LNCaP clone FGC (cell line): ENCODE measurements at regions not wholly inside any gene's neighbourhood (a gene's known extent, or its start where the extent isn't known, plus 50 kb on each side); places are given as distances from the start of the nearest gene placed in this dataset.

Experiments used
- DNase-seq: peaks from one replicate; pipeline ENCODE4 v3.0.0-alpha.2; 2011; ENCODE audit warnings: low read depth
- H3K4me3 ChIP-seq: 2 replicates; pipeline ENCODE4 v1.5.1; 2011; ENCODE audit warnings: mild to moderate bottlenecking, low read depth, low read length, control low read depth
- CTCF ChIP-seq: IDR thresholded peaks from 2 replicates; pipeline ENCODE4 v1.5.1; 2012; ENCODE audit warnings: mild to moderate bottlenecking; ENCODE audit not compliant: control insufficient read depth, insufficient read depth; ENCODE audit errors: extremely low read depth

DNA sequence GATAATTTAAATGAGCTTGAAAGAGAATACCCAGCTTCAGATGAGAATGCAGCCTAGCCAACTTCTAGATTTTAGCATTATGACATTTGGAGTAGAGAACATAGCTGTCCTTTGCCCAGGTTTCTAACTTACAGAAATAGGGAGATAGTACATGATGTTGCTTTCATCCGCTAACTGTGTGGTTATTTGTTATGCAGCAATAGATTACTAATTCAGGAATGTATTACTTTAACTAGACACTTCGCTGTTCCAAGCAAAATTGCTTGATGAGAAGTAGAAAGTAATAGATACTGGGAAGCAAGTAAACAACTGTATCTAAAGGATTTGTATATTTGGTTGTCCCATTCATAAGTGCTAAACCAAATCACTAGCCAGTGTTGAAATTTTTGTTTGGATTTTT is 790.9 kb upstream of the PRR20A start:
- no peak for TF ChIP-seq CTCF
- no peak for DNase-seq
- H3K4me3 ChIP-seq, result no peak overlapping the region

DNA sequence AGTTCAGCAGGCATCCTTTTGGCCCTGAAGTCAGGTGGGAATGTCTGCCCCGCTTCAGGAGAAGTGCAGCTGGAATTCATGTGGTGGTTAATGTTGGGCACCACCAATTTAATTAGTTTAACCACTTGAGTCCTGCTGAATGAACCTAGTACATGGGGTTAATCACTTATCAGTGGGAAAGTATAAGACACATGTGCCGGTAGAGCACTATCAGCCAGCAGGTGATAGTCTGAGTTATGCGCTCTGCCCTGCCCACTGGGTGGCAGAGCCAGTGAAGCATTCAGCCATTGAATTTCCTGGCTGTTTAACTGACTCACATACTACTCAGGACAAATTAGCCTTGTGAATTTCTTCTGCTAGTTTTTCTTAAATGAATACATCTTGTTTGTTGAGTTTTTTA is 789.7 kb upstream of the PRR20A start:
- no peak for TF ChIP-seq CTCF
- DNase-seq, result no peak
- no peak overlapping the region for H3K4me3 ChIP-seq

- DNase-seq, result peak; percentile 18
- H3K4me3 ChIP-seq, result no peak overlapping the region
- TF ChIP-seq CTCF, result no peak
Measured at GRCh38 chr13:56352361-56352760, 788.4 kb upstream of the PRR20A start.

DNA sequence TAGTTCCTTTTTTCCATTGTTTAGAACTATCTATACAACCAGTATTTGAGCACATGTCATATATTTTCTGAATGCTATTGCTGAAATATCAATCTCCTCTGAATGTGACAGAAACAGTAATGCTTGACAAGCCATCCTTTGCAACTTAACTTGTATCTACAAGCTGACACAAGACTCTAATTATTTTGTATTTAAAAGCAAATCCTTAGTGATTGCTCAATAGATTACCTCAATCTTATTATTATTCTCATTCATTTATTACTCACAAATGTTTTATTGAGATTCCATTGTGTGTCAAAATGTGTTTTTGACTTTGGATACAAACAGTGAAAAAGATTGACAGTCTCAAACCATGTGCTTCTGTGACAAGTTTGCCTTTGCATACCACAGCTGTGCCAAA is 787.8 kb upstream of the PRR20A start:
- TF ChIP-seq CTCF, result no peak
- no peak overlapping the region for H3K4me3 ChIP-seq
- DNase-seq, result no peak

DNA sequence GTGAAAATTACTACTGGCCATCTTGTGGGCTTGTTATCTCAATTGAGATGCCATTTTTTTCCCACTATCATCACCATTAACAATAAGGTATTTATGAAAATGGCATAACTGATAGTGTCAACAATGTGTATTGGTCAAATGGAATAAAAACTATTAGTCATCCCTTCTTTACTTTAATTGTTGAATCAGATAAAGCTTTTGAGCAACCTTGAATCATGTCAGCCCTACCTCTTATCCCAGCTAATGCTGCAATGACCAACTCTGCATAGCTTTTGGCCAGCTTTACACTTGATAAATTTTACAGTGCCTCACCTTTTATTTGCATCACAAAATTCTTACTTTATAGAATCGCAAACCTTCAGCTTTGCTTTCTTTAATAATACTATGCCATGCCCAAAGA is 784.0 kb upstream of the PRR20A start:
- DNase-seq, result no peak
- TF ChIP-seq CTCF, result no peak
- no peak overlapping the region for H3K4me3 ChIP-seq

DNA sequence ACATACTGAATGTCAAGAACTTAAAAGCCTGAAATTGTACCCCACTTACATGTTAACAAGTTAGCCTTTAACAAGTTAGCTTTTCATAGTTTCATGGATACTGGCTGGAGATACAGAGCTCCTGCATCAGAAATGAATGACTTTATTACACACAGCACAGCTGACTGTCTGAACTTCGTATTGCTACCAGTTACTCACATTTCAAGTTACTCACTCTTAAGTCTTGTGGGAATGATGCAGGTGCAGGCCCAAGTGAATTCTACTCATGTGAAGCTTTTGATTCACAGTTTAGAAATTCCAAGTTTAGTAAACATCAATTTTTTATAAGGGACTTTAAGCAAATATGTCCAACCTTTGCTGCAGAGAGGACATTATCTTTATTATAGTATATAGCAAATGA is 762.2 kb upstream of the PRR20A start:
- DNase-seq, result no peak
- H3K4me3 ChIP-seq, result no peak overlapping the region
- TF ChIP-seq CTCF, result no peak

- DNase-seq, result no peak
- TF ChIP-seq CTCF, result no peak
- H3K4me3 ChIP-seq, result no peak overlapping the region
Measured at GRCh38 chr13:56393549-56393948, 747.2 kb upstream of the PRR20A start.
